Ishikawa (cell line): ENCODE measurements at regions not wholly inside any gene's neighbourhood (a gene's known extent, or its start where the extent isn't known, plus 50 kb on each side); places are given as distances from the start of the nearest gene placed in this dataset.

Experiments used
- EP300 ChIP-seq: IDR thresholded peaks from 2 replicates; pipeline ENCODE4 v1.6.1; 2012; ENCODE audit warnings: borderline replicate concordance
- REST ChIP-seq: IDR thresholded peaks from 2 replicates; pipeline ENCODE4 v1.6.1; 2012; ENCODE audit warnings: low read depth, mild to moderate bottlenecking

- TF ChIP-seq REST (no peak), EP300 (no peak)
Observed at GRCh38 chr2:186907897-186908296, 58.9 kb upstream of the ZSWIM2 start.
